CD4-positive, alpha-beta T cell treated with Interleukin-4 for 1 hour (primary cell): ENCODE measurements at regions not wholly inside any gene's neighbourhood (a gene's known extent, or its start where the extent isn't known, plus 50 kb on each side); places are given as distances from the start of the nearest gene placed in this dataset.
A peak's percentile ranks its signal among the peaks of the same experiment; 100 is the strongest.
"Not testable (repeated sequence)": the region's sequence is repeated elsewhere in the genome, so short reads cannot be mapped to it uniquely, and the experiment has no call there.

ENCODE experiments used
- DNase-seq, 2 donors: peaks; one replicate each; pipeline ENCODE4 v3.0.0-alpha.2; 2020 to 2022

- not testable (repeated sequence) for DNase-seq
These were observed 85.1 kb upstream of the MAP4 start for GRCh38 chr3:48101301-48101650.

DNA sequence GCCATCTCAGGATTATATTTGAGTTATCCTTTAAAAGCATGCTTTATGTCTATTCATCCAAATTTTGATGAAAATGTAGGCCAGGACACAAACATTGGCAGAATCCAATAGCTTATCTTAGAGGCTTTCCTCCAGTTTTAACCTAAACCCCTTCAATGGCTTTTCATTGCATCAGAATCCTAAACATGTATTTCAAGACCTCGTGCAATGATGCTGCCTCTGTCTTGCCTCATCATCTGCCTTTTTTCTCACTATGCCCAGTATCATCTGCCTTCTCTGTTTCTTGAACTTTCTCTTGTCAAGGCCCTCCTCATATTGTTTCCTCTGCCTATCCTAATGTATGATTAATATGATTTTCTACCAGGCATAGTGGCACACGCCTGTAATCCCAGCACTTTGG is 76.1 kb upstream of the MAP4 start:
- DNase-seq = no peak

DNA sequence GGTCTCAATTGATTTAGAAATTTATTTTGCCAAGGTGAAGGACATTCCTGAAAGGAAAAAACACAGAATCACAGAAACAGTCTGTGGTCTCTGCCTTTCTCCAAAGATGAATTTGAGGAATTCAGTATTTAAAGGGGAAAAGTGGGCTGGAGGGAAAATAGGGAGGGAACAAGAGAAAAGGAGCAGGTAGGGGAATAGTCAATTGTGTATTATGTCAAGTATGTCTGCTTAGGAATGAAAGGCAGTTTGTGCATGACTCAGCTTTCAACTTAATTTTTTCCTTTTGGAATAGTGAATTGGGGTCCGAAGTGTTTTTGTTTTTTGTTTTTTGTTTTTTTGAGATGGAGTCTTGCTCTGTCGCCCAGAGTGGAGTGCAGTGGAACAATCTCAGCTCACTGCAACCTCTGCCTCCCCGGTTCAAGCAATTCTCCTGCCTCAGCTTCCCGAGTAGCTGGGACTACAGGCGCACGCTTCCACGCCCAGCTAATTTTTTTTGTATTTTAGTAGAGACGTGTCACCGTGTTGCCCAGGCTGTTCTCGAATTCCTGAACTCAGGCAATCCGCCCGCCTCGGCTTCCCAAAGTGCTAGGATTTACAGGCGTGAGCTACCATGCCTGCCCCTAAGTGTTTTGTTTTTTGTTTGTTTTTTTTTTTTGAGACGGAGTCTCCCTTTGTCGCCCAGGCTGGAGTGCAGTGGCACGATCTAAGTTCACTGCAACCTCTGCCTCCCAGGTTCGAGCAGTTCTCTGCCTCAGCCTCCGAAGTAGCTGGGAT is 74.1 kb upstream of the MAP4 start:
- no peak for DNase-seq

GRCh38 chr3:48088749-48089466 is 72.7 kb upstream of the MAP4 start:
- DNase-seq = peak; percentile 92 to 93

DNA sequence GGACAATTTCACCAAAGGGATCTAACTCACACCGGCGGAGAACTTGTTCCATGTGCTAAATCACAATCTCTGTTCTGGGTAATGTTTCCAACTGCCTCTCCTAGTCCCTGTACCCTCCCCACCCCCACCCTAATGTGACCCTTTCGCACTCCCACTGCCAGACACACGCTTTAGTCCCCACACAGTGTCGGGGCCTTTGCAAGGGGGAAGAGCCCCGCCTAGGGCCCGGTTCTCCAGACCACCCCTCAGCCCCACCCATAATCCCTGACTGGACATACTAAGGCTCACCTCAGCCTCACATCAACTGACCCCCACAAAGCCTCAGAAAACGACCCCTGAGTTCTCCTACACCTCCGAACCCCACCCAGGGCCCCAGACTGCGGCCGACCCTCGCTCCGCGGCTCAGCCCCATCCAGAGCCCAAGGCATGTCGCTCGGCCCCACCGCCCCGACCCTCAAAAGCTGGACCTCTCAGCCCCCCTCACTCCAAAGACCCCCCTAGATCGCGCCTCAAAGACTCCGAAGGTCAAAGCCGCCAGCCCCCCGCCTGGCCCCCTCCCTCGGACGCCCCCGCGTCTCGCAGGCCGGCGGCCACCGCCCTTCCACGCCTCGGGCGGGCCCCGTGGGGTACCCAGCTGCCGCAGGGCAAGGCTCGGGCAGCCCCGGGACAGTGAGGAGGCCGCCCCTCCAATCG is 72.0 kb upstream of the MAP4 start:
- DNase-seq = no peak

- DNase-seq = no peak
These were observed 70.5 kb upstream of the MAP4 start for GRCh38 chr3:48086705-48087104.

GRCh38 chr3:48084929-48085328 is 68.7 kb upstream of the MAP4 start:
- DNase-seq = no peak

DNA sequence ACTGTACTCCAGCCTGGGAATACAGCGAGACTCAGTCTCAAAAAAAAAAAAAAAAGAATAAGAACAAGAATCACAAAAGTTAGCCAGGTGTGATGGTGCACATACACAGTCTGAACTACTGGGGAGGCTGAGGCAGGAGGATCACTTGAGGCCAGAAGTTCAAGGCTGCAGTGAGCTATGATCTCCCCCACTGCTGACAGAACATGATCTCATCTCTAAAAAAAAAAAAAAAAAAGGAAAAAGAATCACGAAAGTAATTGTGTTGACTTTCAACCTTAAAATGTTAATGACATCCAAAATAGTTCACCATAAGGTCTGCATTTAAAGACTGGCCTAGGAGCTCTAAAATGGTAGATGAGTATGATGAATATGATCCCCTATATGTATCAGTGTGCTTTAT is 68.0 kb upstream of the MAP4 start:
- DNase-seq = no peak

- DNase-seq = no peak
These were observed 66.5 kb upstream of the MAP4 start for GRCh38 chr3:48082580-48083184.

- DNase-seq = no peak
These were observed 61.6 kb upstream of the MAP4 start for GRCh38 chr3:48077815-48078214.

DNA sequence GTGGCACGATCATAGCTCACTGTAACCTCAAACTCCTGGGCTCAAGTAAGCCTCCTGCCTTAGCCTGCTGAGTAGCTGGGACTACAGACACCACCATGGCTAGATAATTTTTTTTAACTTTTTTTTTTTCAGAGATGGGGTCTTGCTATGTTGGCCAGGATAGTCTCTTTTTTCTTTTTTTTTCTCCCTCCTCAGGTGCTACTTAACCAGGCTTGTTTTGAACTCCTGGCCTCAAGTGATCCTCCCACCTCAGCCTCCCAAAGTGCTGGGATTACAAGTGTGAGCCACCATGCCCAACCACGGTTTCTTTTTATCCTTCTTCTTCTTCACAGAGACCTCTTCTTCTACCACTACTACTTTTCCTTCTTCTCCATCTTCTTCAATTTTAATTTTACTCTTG is 53.8 kb upstream of the MAP4 start:
- no peak for DNase-seq

- DNase-seq = no peak
These were observed 53.1 kb upstream of the MAP4 start for GRCh38 chr3:48069339-48069738.

DNA sequence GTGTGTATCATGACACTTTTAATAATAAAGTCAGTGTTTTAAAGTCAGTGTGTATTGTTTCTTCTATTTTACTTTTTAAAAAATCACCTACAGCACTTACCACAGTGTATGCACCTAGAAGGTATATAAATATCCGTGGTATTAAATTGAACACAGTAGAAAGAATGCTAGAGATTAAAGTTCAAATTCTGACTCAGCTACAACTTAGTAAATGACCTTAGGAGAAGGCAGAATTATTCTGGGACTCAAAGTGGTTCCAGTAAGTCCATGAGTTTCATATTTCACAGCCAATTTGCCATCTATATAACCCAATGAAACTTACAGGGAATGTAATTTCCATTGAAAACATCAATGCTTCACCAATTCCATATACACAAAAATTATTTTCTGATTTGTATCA is 52.7 kb upstream of the MAP4 start:
- no peak for DNase-seq

GRCh38 chr3:48068320-48068719 is 52.1 kb upstream of the MAP4 start:
- not testable (repeated sequence) for DNase-seq

GRCh38 chr3:48067271-48067670 is 51.1 kb upstream of the MAP4 start:
- no peak for DNase-seq
